GM19397 (cell line): ENCODE measurements at regions not wholly inside any gene's neighbourhood (a gene's known extent, or its start where the extent isn't known, plus 50 kb on each side); places are given as distances from the start of the nearest gene placed in this dataset.
"Not testable (repeated sequence)": the region's sequence is repeated elsewhere in the genome, so short reads cannot be mapped to it uniquely, and the experiment has no call there.

Source experiments
- ATAC-seq: cut with Tn5 transposase; IDR thresholded peaks from one replicate; pipeline ENCODE4 v1.9.1; 2021; ENCODE audit warnings: mild to moderate bottlenecking, moderate library complexity; ENCODE audit not compliant: unreplicated experiment

DNA sequence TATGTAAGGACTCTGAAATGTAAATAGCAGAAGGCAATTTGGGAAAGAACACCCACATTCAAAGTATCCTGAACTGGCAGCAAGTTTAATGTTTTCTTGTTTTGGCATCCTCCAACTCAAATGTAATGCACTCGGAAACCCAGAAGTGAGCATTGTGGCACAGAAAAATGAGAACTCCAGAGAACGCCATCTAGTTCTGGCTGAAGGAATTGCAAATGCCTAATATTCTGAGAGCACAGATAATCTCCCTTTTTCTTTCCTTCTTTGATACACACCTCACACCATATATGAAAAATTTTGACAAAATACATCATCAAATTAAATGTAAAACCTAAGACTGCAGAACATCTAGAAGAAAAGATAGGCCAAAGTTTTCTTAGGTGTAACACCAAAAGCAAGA is 52.1 kb downstream of the PWWP3B start:
- no peak for ATAC-seq

DNA sequence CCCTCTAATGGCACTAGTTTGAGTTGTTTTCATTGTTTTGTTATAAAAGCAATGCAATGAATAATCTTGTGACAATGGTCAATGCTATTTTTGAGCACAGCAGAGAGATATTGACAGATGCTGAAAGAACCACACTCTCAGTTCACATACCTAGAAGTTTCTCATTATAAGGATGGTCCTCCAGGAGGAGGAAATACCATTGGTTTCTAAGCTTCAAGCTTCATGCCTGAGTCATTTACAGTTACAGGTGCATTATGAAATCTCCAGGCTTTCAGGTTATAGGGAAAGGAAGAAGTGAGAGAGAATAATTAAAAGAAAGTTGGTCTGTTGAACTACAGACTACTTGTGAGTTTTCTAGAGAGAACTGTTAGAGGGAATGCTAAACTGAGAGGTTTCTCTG is 75.3 kb downstream of the PWWP3B start:
- ATAC-seq, result no peak

DNA sequence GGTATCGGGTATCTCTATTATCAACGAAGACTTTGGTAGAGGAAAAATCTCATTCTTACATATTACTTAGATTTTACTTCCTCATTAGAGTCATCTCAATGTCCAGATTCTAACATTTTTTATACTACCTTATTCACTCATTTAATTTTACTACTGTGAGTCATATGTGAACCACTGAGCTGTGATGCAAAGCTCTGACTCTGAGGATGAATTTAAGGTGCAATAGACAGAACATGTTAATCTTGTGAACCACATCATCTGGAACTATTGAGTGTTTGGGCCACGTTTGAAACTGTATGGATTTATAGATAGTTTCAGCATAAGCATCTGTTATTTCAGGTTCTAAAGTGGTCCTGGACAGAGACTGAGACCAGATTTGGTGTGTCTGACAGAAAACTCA is 78.4 kb downstream of the PWWP3B start:
- no peak for ATAC-seq

DNA sequence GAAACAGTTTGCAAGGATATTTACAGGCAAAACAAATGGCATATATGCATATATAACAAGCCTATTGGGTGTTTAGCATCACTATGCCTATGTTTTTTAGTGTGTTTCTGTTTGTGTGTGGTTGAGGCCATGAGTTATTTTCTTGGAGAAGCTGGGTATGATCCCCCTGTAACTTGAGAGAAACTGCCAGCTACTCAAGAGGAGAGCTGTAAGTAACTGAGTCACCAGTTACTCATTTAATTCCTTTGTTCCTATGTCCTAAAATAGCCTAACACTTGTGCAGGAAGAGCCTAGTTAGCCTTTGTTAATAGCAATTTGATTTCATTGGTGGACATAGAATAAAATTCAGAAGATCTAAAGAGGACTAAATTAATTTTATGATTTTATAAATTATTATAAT is 79.1 kb downstream of the PWWP3B start:
- no peak for ATAC-seq

DNA sequence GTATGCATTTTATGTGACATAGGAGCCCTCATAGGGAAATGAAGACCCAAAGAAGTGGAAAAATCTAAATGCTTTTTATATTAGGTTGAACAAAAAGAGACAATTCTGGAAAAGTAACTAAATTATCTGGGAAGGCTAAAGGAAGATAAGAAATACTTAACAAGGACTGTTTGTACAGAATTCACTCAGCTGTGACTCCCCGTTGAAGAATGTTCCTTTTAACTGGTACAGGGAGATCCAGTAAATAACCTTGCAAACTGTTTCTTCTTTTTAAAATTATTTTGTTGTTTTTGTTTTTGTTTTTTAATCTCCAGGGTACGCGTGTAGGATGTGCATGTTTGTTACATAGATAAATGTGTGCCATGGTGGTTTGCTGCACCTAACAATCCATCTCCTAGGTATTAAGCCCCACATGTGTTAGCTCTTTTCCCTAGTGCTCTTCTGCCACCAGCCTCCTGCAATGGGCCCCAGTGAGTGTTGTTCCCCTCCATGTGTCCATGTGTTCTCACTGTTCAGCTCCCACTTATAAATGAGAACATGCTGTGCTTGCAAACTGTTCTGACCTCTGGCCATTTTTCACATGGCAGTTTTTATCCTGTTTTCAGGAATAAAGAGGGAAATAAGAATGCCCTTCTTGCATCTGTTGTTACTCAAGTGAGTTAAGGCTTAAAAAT is 81.7 kb downstream of the PWWP3B start:
- no peak for ATAC-seq

DNA sequence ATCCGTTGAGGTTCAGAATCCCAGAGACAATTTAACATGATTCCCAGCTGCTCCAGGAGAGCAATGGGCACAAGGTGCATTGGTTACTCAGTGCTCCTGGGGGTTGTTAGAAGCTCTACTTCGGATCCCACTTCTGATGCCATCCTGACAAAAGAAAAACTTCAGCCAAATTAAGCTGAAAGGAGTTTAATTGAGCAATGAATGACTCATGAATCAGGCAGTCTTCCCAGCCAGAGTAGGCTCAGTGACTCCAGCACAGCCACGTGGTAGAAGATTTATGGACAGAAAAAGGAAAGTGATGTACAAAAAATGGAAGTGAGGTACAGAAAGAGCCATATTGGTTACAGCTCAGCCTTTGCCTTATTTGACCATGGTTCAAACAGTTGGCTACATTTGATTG is 95.7 kb downstream of the PWWP3B start:
- ATAC-seq, result no peak

DNA sequence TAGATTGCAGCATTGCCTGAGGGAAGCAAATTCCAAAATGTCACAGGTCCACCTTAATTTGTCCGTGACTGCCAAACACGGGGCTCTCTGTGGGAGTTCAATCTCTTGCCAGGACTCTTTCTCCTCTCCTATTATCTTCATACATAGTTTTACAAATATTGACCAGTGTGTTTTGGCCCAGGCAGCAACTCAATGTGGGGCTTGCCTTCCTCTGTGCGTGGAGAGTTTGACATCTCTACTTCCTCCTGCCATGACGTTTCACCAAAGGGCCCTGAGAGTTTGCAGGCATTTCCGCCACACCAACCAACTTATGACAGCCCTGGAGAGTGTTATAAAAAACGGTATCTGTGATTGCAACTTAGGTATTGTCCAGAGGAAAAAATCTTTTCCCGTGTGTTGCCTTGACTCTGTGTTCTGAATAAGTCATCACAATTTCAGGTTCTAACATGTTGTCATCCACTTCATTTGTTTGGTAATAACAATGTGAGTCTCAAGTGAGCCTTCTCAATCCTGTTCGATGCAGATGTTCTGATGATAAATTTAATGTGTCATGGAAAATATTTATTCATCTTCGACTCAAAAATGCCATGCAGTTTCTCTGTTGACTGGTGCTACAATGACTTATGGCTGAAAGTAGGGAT is 106.0 kb downstream of the PWWP3B start:
- ATAC-seq, result not testable (repeated sequence)

DNA sequence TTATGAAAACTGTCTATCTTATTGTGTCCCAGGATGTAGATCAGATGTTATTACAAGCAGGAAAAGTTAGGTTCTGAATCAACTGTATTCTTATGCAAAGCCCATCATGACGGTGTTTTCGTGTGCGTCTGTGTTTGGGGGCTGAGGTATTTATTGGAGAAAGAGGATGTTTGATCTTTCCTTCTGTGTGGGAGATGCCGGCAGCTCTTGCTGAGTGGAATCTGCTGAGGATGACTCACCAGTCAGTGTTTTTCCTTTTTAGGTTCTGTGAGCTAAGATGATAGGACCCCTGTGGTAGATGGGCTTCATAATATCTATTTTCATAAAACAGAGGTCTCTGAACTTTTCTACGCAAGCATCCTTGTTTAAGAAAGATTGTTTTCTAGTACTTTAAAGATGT is 107.1 kb downstream of the PWWP3B start:
- ATAC-seq, result not testable (repeated sequence)

DNA sequence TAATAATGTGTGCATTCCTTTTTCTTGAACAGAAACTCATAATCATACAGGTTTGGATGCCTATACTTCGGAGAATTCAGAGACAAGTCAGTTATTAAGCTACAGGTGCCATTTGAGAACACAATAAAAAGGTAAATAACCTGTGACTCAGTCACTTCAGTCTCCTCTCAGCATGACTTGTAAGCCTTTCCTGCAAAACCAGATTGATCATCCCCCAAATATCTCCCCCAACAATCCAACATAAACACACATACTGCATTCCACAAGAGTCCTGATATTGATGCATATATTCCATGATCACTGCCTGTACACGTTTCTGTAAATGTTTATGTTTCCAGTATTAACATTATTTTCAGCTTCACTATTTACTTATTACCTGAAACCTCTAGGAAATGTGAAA is 110.8 kb downstream of the PWWP3B start:
- ATAC-seq, result no peak

DNA sequence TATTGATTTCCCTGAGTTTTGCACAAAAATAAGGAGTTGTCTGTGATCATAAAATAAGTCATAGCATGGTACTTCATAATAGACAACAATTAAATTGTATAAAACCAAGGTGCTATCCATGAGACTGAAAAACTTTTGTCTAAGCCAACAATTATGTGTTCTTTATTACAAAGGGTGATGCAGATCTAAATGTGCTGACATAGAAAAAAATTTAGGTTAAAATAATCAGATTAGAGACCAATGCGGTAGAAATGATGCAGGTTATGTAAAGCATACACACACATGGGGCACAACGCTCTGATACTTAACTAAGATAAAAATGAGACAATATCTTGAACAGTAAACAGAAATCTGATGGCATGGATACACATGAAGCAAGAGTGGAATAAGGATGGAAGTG is 113.3 kb downstream of the PWWP3B start:
- no peak for ATAC-seq

DNA sequence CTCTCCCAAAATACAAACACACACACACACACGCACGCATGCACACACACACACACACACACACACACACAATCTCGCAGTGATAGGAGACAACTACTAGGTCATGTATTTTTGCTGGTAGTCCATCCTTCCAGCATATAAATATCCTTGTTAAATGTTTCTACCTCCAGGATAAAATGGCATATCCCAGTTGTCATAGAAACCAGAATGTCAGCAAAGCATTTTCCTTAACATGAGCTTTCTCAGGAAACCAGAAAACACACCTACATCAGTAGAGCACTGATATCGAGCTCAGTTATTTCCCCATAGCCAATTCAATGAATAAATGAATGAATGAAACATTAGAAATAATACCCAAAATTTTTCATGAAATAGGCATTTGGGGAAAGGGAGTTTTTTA is 115.7 kb downstream of the PWWP3B start:
- ATAC-seq, result no peak

DNA sequence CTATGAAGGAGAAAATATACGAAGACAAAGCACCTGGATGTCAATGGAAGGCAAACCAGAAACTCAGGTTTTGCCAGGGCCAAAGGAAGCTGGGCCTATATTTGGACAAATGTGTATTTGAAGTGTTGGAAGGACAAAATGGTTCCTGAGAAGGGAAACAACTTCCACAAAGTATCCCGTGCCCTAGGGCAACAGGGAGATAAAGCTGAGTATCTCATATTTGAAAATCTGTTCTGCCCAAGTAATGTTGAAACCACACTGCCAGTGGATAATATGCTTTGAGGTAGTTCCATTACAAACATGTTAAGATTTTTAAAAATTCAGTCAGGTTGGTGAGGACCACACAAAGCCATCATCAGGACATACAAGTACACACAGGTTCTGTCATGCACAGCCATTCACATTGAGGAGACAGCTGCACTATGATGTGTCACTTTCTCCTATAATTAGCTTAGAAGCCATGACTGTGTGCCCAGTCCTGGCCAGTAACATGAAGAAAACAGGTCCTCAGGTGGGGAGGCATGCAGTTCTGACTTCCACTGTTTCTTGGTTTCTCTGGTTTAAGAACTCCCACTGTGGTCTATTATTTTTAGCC is 116.4 kb downstream of the PWWP3B start:
- ATAC-seq, result no peak

DNA sequence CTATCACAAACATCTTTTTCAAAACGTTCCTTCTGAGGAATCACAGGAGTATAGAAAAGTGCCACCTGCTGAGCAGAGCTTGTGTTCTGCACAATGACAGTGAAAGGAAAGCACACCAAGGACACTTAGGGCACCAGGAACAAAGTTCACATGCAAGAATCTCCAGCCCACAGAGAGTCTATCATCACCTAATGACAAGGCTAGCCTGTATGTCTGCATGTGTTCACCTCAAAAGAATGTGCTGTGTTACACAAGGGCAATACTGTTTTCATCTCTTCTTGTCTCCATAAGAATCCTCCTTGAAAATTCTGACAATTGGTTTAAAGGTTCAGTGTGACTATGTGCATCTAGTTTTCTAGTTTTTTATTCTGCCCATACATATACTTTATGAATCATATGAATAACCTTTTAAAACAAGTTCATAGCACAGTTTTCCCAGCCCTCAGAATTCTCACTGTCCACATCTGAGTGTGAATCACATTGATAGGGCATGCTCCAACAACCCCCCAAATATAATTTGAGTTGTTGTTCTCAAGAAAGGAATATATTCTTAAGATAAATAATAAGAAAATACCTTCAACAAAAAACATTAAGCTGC is 118.0 kb downstream of the PWWP3B start:
- no peak for ATAC-seq

DNA sequence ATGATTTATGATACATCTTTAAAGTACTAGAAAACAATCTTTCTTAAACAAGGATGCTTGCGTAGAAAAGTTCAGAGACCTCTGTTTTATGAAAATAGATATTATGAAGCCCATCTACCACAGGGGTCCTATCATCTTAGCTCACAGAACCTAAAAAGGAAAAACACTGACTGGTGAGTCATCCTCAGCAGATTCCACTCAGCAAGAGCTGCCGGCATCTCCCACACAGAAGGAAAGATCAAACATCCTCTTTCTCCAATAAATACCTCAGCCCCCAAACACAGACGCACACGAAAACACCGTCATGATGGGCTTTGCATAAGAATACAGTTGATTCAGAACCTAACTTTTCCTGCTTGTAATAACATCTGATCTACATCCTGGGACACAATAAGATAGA is 122.7 kb downstream of the PWWP3B start:
- not testable (repeated sequence) for ATAC-seq

DNA sequence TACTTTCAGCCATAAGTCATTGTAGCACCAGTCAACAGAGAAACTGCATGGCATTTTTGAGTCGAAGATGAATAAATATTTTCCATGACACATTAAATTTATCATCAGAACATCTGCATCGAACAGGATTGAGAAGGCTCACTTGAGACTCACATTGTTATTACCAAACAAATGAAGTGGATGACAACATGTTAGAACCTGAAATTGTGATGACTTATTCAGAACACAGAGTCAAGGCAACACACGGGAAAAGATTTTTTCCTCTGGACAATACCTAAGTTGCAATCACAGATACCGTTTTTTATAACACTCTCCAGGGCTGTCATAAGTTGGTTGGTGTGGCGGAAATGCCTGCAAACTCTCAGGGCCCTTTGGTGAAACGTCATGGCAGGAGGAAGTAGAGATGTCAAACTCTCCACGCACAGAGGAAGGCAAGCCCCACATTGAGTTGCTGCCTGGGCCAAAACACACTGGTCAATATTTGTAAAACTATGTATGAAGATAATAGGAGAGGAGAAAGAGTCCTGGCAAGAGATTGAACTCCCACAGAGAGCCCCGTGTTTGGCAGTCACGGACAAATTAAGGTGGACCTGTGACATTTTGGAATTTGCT is 123.8 kb downstream of the PWWP3B start:
- not testable (repeated sequence) for ATAC-seq

DNA sequence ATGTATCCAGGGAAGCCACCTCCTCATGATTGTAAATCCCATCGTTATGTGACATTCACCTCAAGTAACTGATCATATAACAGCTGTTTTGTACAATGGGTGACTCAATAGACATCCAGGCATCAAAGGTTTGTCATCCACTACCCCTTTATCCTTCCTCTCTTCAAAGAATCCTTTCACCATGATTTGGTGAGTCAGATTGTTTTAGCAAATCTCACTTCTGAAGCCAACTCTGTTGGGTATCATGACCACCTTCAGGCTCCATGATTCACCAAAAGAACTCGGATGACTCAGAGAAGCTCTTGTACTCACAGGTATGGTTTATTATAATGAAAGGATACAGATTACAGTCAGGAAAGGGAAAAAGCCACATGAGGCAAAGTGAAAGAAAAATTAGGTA is 132.1 kb downstream of the PWWP3B start:
- no peak for ATAC-seq

DNA sequence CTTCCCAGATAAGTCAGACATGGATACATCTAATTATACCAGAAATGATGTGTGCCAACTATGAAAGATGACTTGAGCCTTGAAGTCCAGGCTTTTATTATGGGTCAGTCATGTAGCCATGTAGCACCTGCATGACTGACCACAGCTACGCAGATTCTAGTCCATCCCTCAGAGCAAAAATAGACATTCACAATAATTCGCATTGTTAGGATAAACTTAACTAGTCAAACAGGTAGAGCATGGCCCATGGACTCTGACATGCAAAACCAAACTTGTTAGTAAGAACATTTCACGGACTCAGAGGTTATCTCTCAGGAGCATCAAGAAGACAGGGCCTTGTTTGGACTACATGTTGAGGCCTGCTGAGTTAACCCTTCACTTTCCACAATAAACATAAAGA is 132.6 kb downstream of the PWWP3B start:
- ATAC-seq, result no peak

DNA sequence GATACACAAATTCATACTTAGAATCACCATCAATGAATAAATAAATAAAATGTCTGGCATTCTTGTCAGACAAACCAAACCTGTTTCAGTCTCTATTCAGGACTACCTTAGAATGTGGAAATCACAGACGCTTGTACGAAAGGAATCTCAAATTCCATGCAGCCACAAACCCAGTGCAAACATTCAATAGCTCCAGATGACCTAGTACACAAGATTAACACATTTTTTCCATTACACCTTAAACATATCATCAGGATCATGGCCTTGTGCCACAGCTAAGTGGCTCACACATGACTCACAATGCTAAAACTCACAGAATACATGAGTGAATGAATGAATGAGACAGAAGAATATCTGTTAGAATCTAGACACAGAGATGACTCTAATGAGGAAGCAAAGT is 134.2 kb downstream of the PWWP3B start:
- no peak for ATAC-seq

DNA sequence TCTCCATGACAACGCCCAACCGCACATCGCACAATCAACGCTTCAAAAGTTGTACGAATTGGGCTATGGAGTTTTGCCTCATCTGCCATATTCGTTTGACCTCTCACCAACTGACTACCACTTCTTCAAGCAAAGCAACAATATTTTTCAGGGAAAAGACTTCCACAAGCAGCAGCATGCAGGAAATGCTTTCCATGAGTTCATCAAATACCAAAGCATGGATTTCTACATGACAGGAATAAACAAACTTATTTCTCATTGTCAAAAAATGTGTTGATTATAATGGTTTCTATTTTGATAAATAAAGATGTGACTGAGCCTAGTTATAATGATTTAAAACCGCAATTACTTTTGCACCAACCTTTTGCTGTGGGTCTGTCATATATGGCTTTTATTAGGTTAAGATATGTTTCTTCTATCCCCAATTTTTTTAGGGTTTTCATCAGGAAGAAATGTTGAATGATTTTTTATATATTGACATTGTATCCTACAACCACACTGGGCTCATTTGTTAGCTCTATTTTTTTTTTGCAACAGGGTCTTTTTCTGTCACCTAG is 138.4 kb downstream of the PWWP3B start:
- no peak for ATAC-seq

DNA sequence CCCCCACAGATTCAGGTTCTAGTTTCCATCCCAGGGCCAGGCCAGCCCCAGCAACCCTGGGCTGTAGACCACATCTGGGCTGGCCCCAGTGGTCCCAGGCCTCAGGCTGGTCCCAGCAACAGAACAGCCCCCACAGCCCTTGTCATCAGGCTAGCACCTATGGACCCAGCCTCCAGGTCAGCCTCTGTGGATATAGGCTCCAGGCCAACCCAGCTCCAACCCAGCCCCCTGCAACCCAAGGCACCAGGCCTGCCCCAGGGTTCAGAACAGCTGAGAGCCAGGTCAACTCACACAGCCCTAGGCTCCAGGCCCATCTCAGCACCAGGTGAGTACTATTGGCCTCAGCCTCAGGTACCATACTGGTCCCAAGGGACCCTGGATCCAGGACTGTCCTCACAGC is 155.3 kb downstream of the PWWP3B start:
- ATAC-seq, result no peak

DNA sequence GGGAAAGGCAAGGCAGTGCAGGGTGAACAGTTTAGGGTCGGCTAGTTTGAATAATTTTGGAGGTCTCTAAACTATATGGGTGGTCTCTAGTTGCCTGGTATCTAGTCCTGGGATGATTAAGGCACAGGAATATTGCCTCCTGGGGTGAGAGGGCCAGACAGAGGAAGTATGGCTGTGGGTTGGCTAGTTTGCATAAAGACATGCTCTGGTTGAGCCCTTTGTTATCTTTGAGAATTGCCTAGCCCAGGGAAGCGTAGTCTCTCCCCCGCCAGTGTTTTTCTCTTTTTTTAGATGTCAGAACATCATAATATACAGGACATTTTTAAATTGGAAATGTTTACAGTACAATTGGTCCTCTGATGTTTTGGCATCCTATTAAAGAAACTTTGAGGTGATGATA is 163.5 kb downstream of the PWWP3B start:
- ATAC-seq, result no peak
